HG03442 (cell line): ENCODE measurements at regions not wholly inside any gene's neighbourhood (a gene's known extent, or its start where the extent isn't known, plus 50 kb on each side); places are given as distances from the start of the nearest gene placed in this dataset.

Experiments used
- ATAC-seq: cut with Tn5 transposase; IDR thresholded peaks from one replicate; pipeline ENCODE4 v1.9.1; 2021; ENCODE audit warnings: mild to moderate bottlenecking, moderate library complexity; ENCODE audit not compliant: unreplicated experiment

- ATAC-seq: no peak
Observed at GRCh38 chr1:105684714-105685113, 1371.8 kb upstream of the PRMT6 start.

GRCh38 chr1:105686026-105686425, 1370.4 kb upstream of the PRMT6 start:
- no peak for ATAC-seq

- ATAC-seq: no peak
Observed at GRCh38 chr1:105686874-105687690, 1369.4 kb upstream of the PRMT6 start.

GRCh38 chr1:105700723-105701122, 1355.8 kb upstream of the PRMT6 start:
- no peak for ATAC-seq

GRCh38 chr1:105724286-105724685, 1332.2 kb upstream of the PRMT6 start:
- ATAC-seq: no peak

GRCh38 chr1:105730701-105731100, 1325.8 kb upstream of the PRMT6 start:
- no peak for ATAC-seq

- ATAC-seq: no peak
Observed at GRCh38 chr1:105736349-105736748, 1320.1 kb upstream of the PRMT6 start.

GRCh38 chr1:105779727-105780126, 1276.7 kb upstream of the PRMT6 start:
- ATAC-seq: no peak

- no peak for ATAC-seq
Observed at GRCh38 chr1:105785021-105785420, 1271.5 kb upstream of the PRMT6 start.

- peak; percentile 73 for ATAC-seq
Observed at GRCh38 chr1:105793536-105794146, 1262.8 kb upstream of the PRMT6 start.

- ATAC-seq: no peak
Observed at GRCh38 chr1:105795741-105796140, 1260.7 kb upstream of the PRMT6 start.

- ATAC-seq: no peak
Observed at GRCh38 chr1:105830571-105831146, 1225.8 kb upstream of the PRMT6 start.

GRCh38 chr1:105838071-105838470, 1218.4 kb upstream of the PRMT6 start:
- no peak for ATAC-seq

- ATAC-seq: no peak
Observed at GRCh38 chr1:105865546-105865945, 1190.9 kb upstream of the PRMT6 start.

- ATAC-seq: no peak
Observed at GRCh38 chr1:105872817-105873216, 1183.7 kb upstream of the PRMT6 start.

- peak; percentile 72 for ATAC-seq
Observed at GRCh38 chr1:105874621-105875020, 1181.9 kb upstream of the PRMT6 start.

- no peak for ATAC-seq
Observed at GRCh38 chr1:105886309-105886708, 1170.2 kb upstream of the PRMT6 start.

GRCh38 chr1:105891308-105891707, 1165.2 kb upstream of the PRMT6 start:
- no peak for ATAC-seq

- no peak for ATAC-seq
Observed at GRCh38 chr1:105894006-105894405, 1162.5 kb upstream of the PRMT6 start.

GRCh38 chr1:105909811-105910210, 1146.7 kb upstream of the PRMT6 start:
- ATAC-seq: no peak

GRCh38 chr1:105914403-105914802, 1142.1 kb upstream of the PRMT6 start:
- no peak for ATAC-seq

- no peak for ATAC-seq
Observed at GRCh38 chr1:105934806-105935205, 1121.7 kb upstream of the PRMT6 start.
